GM18519 (cell line): ENCODE measurements at regions not wholly inside any gene's neighbourhood (a gene's known extent, or its start where the extent isn't known, plus 50 kb on each side); places are given as distances from the start of the nearest gene placed in this dataset.

Experiments used
- ATAC-seq: cut with Tn5 transposase; IDR thresholded peaks from one replicate; pipeline ENCODE4 v1.9.1; 2021; ENCODE audit warnings: mild to moderate bottlenecking, moderate library complexity; ENCODE audit not compliant: unreplicated experiment, low FRiP score

- ATAC-seq, result no peak
Observed at GRCh38 chr2:76332871-76333270, 622.2 kb upstream of the GCFC2 start.

DNA sequence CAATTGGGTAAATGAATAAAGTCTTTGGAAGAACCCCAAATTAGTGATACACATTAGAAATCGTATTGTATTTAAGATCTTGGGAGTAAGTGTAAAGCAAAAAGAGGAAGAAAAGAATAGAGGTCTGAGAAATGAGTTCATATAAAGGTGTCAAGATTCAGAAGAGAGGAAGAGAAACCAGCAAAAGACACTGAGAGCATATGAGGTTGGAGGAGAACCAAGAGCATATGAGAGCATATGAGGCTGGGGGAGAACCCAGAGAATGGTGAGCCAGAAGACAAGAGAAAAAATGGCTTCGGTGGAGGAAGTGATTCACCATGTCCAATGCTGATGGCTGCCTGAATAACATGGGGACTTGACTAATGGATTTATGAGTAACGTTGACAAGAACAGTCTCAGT is 620.1 kb upstream of the GCFC2 start:
- no peak for ATAC-seq

DNA sequence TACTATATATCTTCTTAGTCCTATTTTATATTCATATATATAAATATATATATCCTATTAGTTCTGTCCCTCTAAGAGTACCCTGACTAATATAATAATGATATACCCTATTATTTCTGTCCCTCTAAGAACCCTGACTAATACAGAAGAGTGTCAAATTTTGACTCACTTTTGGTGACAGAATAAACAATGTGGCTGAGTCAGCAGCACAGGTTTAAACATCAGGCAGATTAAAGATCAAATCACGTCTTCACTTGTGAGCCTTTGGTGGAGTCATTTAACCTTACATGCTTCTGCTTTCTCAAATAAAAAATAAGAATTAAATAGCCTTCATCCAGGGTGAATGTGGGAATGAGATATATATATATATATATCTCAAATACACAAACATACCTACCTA is 615.9 kb upstream of the GCFC2 start:
- no peak for ATAC-seq

- no peak for ATAC-seq
Observed at GRCh38 chr2:76323381-76323780, 612.7 kb upstream of the GCFC2 start.

GRCh38 chr2:76320716-76321115 is 610.0 kb upstream of the GCFC2 start:
- ATAC-seq, result no peak

DNA sequence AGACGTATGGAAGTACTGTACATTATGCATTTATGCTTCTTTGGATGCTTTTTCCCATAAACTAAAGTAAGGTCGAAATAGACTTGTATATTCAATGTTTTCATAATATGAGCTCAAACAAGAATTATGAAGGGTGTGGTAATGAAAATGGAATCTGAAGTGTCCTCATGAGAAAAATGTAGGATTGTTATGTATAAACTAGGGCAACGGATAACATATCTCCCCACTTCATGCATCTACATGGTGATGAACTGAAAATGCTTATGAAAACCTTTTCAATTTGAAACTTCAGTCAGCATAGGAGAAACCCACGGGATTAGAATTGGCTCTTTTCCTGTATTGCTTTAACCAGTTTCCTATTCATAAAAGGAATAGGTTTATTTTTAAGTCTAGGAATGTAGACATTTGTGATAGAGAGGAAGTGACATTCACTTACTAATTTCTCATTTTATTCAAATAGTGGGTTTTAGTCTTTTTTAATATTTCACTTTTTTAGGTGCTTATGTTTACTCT is 608.2 kb upstream of the GCFC2 start:
- ATAC-seq, result no peak

DNA sequence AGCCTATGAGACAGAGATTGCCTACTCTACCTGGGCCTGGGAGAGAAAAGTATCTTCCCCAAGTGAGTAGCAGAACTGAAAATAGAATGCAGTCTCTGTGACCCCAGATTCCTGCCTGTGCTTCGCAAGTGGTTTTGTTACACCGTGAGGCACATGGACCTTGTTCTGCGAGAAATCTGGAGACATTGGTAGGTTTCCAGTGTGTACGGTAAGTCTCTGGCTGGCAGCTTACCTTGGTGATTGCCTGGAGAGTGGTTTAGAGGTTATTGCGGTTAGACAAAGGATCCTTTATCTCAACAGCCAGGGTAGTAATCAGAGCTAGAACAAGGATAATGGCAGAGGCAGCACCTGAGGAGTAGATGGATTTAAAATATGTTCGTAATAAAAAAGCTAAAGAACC is 606.0 kb upstream of the GCFC2 start:
- no peak for ATAC-seq

- ATAC-seq, result no peak
Observed at GRCh38 chr2:76314271-76315020, 603.7 kb upstream of the GCFC2 start.

- no peak for ATAC-seq
Observed at GRCh38 chr2:76312236-76312635, 601.5 kb upstream of the GCFC2 start.

GRCh38 chr2:76311728-76312127 is 601.0 kb upstream of the GCFC2 start:
- ATAC-seq, result no peak

- ATAC-seq, result no peak
Observed at GRCh38 chr2:76310894-76311633, 600.3 kb upstream of the GCFC2 start.

- ATAC-seq, result no peak
Observed at GRCh38 chr2:76307495-76307894, 596.8 kb upstream of the GCFC2 start.

GRCh38 chr2:76298041-76298440 is 587.3 kb upstream of the GCFC2 start:
- ATAC-seq, result no peak

GRCh38 chr2:76296438-76296837 is 585.7 kb upstream of the GCFC2 start:
- no peak for ATAC-seq

DNA sequence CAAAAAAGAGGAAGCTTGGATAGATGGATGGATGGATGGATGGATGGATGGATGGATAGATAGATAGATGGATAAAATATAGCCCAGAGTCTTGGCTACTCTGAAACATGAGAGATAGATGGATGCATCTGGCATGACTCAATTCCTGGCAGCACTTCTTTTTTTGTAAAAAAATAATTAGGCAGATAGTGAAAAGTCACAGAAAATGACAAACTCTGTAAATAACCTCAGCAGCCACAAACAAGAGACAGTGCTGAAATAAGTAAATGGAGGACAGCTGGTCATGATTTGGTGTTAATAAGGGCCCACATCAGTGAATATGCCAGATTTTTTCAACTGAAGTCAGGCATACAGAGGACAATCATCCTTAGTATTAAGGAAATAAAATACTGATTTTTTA is 585.0 kb upstream of the GCFC2 start:
- ATAC-seq, result no peak

DNA sequence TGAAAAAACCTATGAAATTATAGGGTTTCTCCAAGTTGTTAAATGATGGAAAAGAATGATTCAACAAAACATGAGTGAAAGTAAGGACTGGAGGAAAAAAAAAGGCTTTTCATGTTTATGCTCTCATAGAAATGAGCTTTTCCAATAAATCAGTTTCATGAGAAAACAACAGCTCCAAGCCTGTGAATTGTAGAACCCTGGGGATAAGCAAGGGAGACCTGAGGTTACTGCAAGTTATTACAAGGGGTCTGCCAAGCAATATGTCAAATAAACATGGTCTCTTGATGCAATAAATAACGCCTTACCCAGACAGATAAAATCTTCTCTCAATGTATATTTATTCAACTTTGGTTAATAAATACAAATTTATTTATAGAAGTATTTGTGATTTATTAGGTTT is 577.9 kb upstream of the GCFC2 start:
- no peak for ATAC-seq

GRCh38 chr2:76288146-76288545 is 577.4 kb upstream of the GCFC2 start:
- ATAC-seq, result no peak

DNA sequence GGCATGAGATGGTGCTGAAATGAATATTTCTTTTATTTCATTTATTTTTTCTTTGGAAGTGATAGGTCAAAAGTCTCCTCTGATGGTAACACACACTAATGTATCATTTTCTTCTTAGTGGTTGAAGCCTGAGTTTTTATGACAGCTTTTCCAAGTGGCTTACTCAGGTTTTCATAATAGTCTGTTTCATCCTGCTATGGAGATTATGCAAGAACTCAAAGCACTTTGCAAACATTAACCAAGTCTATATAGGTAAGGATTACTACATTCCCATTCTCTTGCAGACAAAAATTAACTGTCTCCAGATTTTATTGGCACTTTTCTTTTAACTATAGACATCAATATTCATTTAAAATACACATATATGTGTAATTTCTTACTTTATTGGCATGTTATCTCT is 572.6 kb upstream of the GCFC2 start:
- ATAC-seq, result no peak

GRCh38 chr2:76281156-76281841 is 570.6 kb upstream of the GCFC2 start:
- no peak for ATAC-seq

DNA sequence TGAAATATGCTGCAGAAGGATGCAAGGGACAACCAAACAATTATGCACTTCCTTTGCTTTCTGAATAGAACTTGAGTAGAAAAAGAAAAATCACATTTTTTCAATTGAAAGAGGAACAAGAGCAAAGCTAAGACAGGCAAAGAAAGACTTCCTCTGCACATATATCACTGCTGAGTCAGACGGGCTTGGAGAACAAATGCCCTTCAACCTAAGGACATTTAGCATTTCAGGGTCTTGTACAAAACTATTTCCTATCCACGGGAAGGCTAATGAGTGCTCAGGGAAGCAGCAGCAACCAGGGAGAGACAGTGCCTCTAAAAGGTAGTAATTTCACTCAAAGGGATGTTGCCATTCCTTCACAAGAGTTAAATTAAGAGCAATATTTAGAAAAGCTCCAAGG is 570.0 kb upstream of the GCFC2 start:
- ATAC-seq, result no peak

DNA sequence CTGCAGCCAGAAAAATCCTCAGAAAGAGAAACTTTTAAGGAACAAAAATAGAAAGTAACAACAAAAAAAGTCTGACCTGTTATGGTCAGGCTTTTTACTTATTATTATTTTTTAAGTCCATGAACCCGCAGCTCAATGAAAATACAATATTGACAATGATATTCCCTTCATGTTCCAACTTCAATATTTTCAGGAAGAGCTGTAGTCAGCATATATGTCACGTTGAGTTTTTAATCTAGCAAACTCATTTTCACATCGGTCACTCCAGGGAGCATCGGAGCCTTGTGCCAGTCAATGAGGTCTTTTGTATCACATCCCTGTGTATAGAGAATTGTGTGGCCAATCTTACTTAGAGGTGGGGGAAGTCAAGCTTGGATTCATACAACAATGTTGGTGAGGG is 568.4 kb upstream of the GCFC2 start:
- ATAC-seq, result no peak
